GM12878 (cell line): ENCODE measurements at regions not wholly inside any gene's neighbourhood (a gene's known extent, or its start where the extent isn't known, plus 50 kb on each side); places are given as distances from the start of the nearest gene placed in this dataset.

Experiments
- ATAC-seq: fragments of 200-7000 bp; cut with Tn5 transposase; 3 replicates; pipeline ENCODE4 v1.9.1; 2020; ENCODE audit warnings: mild to moderate bottlenecking, moderate library complexity
- BruUV-seq: library from RNA; stranded (reverse); fragments of 400-500 nt; replicated peaks from 2 replicates; lab custom pipeline; 2021; lab: Mats Ljungman, UMichigan
- CTCF ChIA-PET: fragments of 300-600 bp; sonication (Branson Sonifier 250); formaldehyde crosslinking; extraction: SDS; loops from one replicate; lab custom pipeline; 2021; ENCODE audit warnings: inconsistent platforms; lab: Yijun Ruan, JAX
- POLR2A ChIA-PET: fragments of 350-600 bp; formaldehyde crosslinking; extraction: SDS; loops from one replicate; lab custom pipeline; 2021; ENCODE audit warnings: inconsistent platforms; lab: Charles Lee
- RAD21 ChIA-PET: fragments of 300-600 bp; sonication (Branson Sonifier 250); formaldehyde crosslinking; loops from one replicate; lab custom pipeline; 2023; ENCODE audit warnings: antibody characterized with exemption; ENCODE audit not compliant: unreplicated experiment; lab: Charles Lee
- SMC1A ChIA-PET: fragments of 300-600 bp; sonication (Branson Sonifier 250); formaldehyde crosslinking; loops from one replicate; lab custom pipeline; 2023; ENCODE audit not compliant: unreplicated experiment, uncharacterized antibody; lab: Charles Lee
- DNase-seq: peaks from one replicate; pipeline ENCODE4 v3.0.0-alpha.2; 2011; ENCODE audit warnings: low read depth, low spot score
- FAIRE-seq: peaks from 3 replicates; lab custom pipeline; 2011; peaks lifted over from hg19 to GRCh38; lab: Jason Lieb, UNC
- H2AFZ ChIP-seq: 2 replicates; pipeline ENCODE4 v1.6.0; 2011; ENCODE audit warnings: low read depth, low read length, control low read depth; ENCODE audit not compliant: control insufficient read depth
- H3K27ac ChIP-seq: 2 replicates; pipeline ENCODE4 v1.5.1; 2011; ENCODE audit warnings: control low read depth; ENCODE audit not compliant: control insufficient read depth, insufficient read depth
- H3K27me3 ChIP-seq, 2 experiments: replicated peaks in 1 of 2; 2 replicates each; pipeline versions ENCODE4 v1.6.0 to v1.6.1; 2011; ENCODE audit warnings: low read length in 1 of 2; ENCODE audit not compliant: control insufficient read depth in 2 of 2, insufficient read depth in 2 of 2
- H3K36me3 ChIP-seq, 2 experiments: 2 replicates each; pipeline ENCODE4 v1.5.1; 2011; ENCODE audit warnings: low read length in 1 of 2; ENCODE audit not compliant: control insufficient read depth in 2 of 2, insufficient read depth in 2 of 2
- H3K4me1 ChIP-seq: 2 replicates; pipeline ENCODE4 v1.6.1; 2011; ENCODE audit warnings: mild to moderate bottlenecking, low read length, moderate library complexity, mixed read lengths; ENCODE audit not compliant: control insufficient read depth, insufficient read depth
- H3K4me2 ChIP-seq: 2 replicates; pipeline ENCODE4 v1.6.0; 2011; ENCODE audit warnings: control low read depth; ENCODE audit not compliant: control insufficient read depth, insufficient read depth
- H3K4me3 ChIP-seq: fragments of 200-600 bp; sonication (generic); 2 replicates; pipeline ENCODE4 v1.5.1; 2016
- H3K79me2 ChIP-seq: 2 replicates; pipeline ENCODE4 v1.6.0; 2011; ENCODE audit warnings: low read length; ENCODE audit not compliant: control insufficient read depth, insufficient read depth
- H3K9ac ChIP-seq: 2 replicates; pipeline ENCODE4 v1.8.0; 2011; ENCODE audit warnings: low read length, control low read depth, mixed read lengths; ENCODE audit not compliant: control insufficient read depth, insufficient read depth
- H3K9me3 ChIP-seq: replicated peaks from 3 replicates; pipeline ENCODE4 v1.5.1; 2011; ENCODE audit warnings: mild to moderate bottlenecking, low read length; ENCODE audit not compliant: control insufficient read depth, insufficient read depth
- H4K20me1 ChIP-seq: 2 replicates; pipeline ENCODE4 v1.6.0; 2011; ENCODE audit not compliant: control insufficient read depth, insufficient read depth
- E4F1 ChIP-seq: fragments of 450-650 bp; IDR thresholded peaks from 2 replicates; pipeline ENCODE4 v1.6.1; 2018; ENCODE audit warnings: borderline replicate concordance, mild to moderate bottlenecking; ENCODE audit not compliant: partially characterized antibody
- HCFC1 ChIP-seq: fragments of 150-350 bp; IDR thresholded peaks from 2 replicates; pipeline ENCODE4 v1.6.1; 2014; ENCODE audit warnings: low read length
- HDAC6 ChIP-seq: fragments of 200-600 bp; sonication (generic); IDR thresholded peaks from one replicate; pipeline ENCODE4 v1.8.0; 2017; ENCODE audit warnings: antibody characterized with exemption; ENCODE audit not compliant: unreplicated experiment
- LARP7 ChIP-seq: fragments of 450-650 bp; IDR thresholded peaks from 2 replicates; pipeline ENCODE4 v1.6.1; 2017; ENCODE audit warnings: mild to moderate bottlenecking
- NFXL1 ChIP-seq: fragments of 450-650 bp; IDR thresholded peaks from 2 replicates; pipeline ENCODE4 v1.6.1; 2017; ENCODE audit warnings: antibody characterized with exemption, mild to moderate bottlenecking, borderline replicate concordance
- NRF1 ChIP-seq: conservative IDR thresholded peaks from 2 replicates; pipeline ENCODE4 v1.6.1; 2011; ENCODE audit warnings: mild to moderate bottlenecking, low read depth, low read length, improper control_type of control experiment
- PAX8 ChIP-seq: fragments of 450-650 bp; IDR thresholded peaks from 2 replicates; pipeline ENCODE4 v1.6.1; 2017; ENCODE audit warnings: mild to moderate bottlenecking, moderate library complexity
- STAT3 ChIP-seq: IDR thresholded peaks from 2 replicates; pipeline ENCODE4 v1.6.1; 2011; ENCODE audit warnings: low read depth, low read length, improper control_type of control experiment
- TARDBP ChIP-seq: IDR thresholded peaks from 2 replicates; pipeline ENCODE4 v1.6.1; 2016; ENCODE audit warnings: borderline replicate concordance
- ZNF217 ChIP-seq: fragments of 450-650 bp; IDR thresholded peaks from 2 replicates; pipeline ENCODE4 v1.6.1; 2017; ENCODE audit warnings: antibody characterized with exemption, mild to moderate bottlenecking
- ZNF24 ChIP-seq: fragments of 450-650 bp; IDR thresholded peaks from 2 replicates; pipeline ENCODE4 v1.6.1; 2017; ENCODE audit warnings: antibody characterized with exemption, mild to moderate bottlenecking
- WGBS: methylation state at CpG from one replicate; pipeline ENCODE4 v1.1.6; 2016; ENCODE audit warnings: low lambda C conversion rate; ENCODE audit not compliant: insufficient replicate concordance, insufficient coverage; ENCODE audit errors: missing lambda C conversion rate; 5-methylcytosine and 5-hydroxymethylcytosine counted together
- in situ Hi-C: fragments of 300-500 bp; cut with MboI; formaldehyde crosslinking; loops from 9 replicates; pipeline ENCODE4 v1.14.3; 2018; ENCODE audit warnings: mixed read lengths
- intact Hi-C: fragments of 100-400 bp; cut with micrococcal nuclease; formaldehyde crosslinking; loops from one replicate; pipeline ENCODE4 v1.14.2; 2022; ENCODE audit not compliant: unreplicated experiment
- TF ChIP-seq, protein P1 (sequence below): fragments of 450-650 bp; formaldehyde crosslinking; IDR thresholded peaks from 2 replicates; pipeline ENCODE4 v1.5.0; 2022; ENCODE audit warnings: mild to moderate bottlenecking, missing genetic modification characterization

GRCh38 chr2:37843556-37843955, 81.5 kb upstream of the RMDN2 start (continued):
- TF ChIP-seq NFXL1 (no peak), ZNF217 (no peak), NRF1 (no peak)
- TF ChIP-seq, protein P1, sequence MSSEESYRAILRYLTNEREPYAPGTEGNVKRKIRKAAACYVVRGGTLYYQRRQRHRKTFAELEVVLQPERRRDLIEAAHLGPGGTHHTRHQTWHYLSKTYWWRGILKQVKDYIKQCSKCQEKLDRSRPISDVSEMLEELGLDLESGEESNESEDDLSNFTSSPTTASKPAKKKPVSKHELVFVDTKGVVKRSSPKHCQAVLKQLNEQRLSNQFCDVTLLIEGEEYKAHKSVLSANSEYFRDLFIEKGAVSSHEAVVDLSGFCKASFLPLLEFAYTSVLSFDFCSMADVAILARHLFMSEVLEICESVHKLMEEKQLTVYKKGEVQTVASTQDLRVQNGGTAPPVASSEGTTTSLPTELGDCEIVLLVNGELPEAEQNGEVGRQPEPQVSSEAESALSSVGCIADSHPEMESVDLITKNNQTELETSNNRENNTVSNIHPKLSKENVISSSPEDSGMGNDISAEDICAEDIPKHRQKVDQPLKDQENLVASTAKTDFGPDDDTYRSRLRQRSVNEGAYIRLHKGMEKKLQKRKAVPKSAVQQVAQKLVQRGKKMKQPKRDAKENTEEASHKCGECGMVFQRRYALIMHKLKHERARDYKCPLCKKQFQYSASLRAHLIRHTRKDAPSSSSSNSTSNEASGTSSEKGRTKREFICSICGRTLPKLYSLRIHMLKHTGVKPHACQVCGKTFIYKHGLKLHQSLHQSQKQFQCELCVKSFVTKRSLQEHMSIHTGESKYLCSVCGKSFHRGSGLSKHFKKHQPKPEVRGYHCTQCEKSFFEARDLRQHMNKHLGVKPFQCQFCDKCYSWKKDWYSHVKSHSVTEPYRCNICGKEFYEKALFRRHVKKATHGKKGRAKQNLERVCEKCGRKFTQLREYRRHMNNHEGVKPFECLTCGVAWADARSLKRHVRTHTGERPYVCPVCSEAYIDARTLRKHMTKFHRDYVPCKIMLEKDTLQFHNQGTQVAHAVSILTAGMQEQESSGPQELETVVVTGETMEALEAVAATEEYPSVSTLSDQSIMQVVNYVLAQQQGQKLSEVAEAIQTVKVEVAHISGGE (CRISPR knock-in tag) = no peak

DNA sequence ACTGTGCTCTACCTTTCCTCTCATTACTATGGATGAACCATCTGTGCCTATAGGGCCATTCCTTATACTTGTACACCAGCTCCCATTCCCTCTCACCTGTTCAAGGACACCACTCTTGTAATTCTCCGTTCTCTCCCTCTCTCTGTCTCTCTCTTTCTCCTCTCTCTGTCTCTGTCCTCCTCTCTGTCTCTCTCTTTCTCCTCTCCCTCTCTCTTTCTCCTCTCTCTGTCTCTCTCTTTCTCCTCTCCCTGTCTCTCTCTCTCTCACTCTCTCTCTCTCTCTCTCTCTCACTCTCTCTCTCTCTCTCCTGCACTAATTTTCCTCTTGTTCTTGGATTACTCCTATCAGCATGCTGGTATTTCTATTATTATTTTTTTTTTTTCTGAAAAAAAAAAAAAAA, 78.9 kb upstream of the RMDN2 start:
- Histone ChIP-seq H3K27ac (no peak overlapping the region), H3K4me2 (no peak overlapping the region), H3K4me1 (peaks cover 5% of the 10 kb centered on the region), H2AFZ (no peak overlapping the region), H3K79me2 (no peaks in the 10 kb centered on the region), H3K9ac (no peak overlapping the region), H4K20me1 (no peaks in the 10 kb centered on the region), H3K27me3 (no peaks in the 10 kb centered on the region)
- POLR2A ChIA-PET = no interaction called here
- SMC1A ChIA-PET = interaction anchor here (1.1 kb wide), 1 partner anchor 8 kb away, joined by 3 read pairs; no protein-coding TSS in a partner anchor
- BruUV-seq = no TSS peak
- in situ Hi-C loops = no loop called here
- CTCF ChIA-PET = interaction anchor here (1.1 to 1.5 kb wide), 2 partner anchors 31 to 45 kb away, joined by 3 to 4 read pairs; no protein-coding TSS in a partner anchor
- TF ChIP-seq HDAC6 = no peak
- TF ChIP-seq TARDBP = no peak
- no peak for TF ChIP-seq HCFC1
- TF ChIP-seq LARP7 = no peak
- TF ChIP-seq STAT3 = no peak
- no peak for TF ChIP-seq ZNF24
- no peak for TF ChIP-seq E4F1
- TF ChIP-seq PAX8 = no peak
- TF ChIP-seq, all 136 proteins: peak for 0
- no peak for ATAC-seq
- no peak for DNase-seq
- 0% methylated on average over 1 of the region's 1 CpG for WGBS
- Histone ChIP-seq H3K36me3 (no peaks in the 10 kb centered on the region), H3K4me3 (no peak overlapping the region), H3K9me3 (no peaks in the 10 kb centered on the region)
- intact Hi-C loops = no loop called here
- RAD21 ChIA-PET = no interaction called here
- no peak for FAIRE-seq
